GM23248 (cell line): ENCODE measurements at regions not wholly inside any gene's neighbourhood (a gene's known extent, or its start where the extent isn't known, plus 50 kb on each side); places are given as distances from the start of the nearest gene placed in this dataset.

Source experiments
- DNase-seq: peaks from one replicate; pipeline ENCODE4 v3.0.0-alpha.2; 2015
- H2AFZ ChIP-seq: fragments of 200-600 bp; sonication (generic); 2 replicates; pipeline ENCODE4 v1.6.1; 2016; ENCODE audit warnings: antibody characterized with exemption
- H3F3A ChIP-seq: fragments of 200-600 bp; sonication (generic); 2 replicates; pipeline ENCODE4 v1.6.1; 2016; ENCODE audit warnings: mild to moderate bottlenecking, antibody characterized with exemption, mixed run types; ENCODE audit not compliant: insufficient read depth
- H3K27ac ChIP-seq: fragments of 200-600 bp; sonication (generic); 2 replicates; pipeline ENCODE4 v1.5.1; 2016; ENCODE audit warnings: mild to moderate bottlenecking
- H3K27me3 ChIP-seq: fragments of 200-600 bp; sonication (generic); replicated peaks from 2 replicates; pipeline ENCODE4 v1.6.1; 2016; ENCODE audit warnings: mild to moderate bottlenecking; ENCODE audit not compliant: insufficient read depth
- H3K36me3 ChIP-seq: fragments of 200-600 bp; sonication (generic); 2 replicates; pipeline ENCODE4 v1.6.1; 2016; ENCODE audit warnings: low read depth, mild to moderate bottlenecking
- H3K4me1 ChIP-seq: fragments of 200-600 bp; sonication (generic); 2 replicates; pipeline ENCODE4 v1.6.1; 2016; ENCODE audit warnings: mild to moderate bottlenecking; ENCODE audit not compliant: insufficient read depth
- H3K4me2 ChIP-seq: fragments of 200-600 bp; sonication (generic); one replicate; pipeline ENCODE4 v1.6.1; 2016; ENCODE audit warnings: mild to moderate bottlenecking; ENCODE audit not compliant: unreplicated experiment
- H3K4me3 ChIP-seq: fragments of 200-600 bp; sonication (generic); 2 replicates; pipeline ENCODE4 v1.5.1; 2016; ENCODE audit warnings: mild to moderate bottlenecking
- H3K79me2 ChIP-seq: fragments of 200-600 bp; sonication (generic); 2 replicates; pipeline ENCODE4 v1.6.1; 2016; ENCODE audit warnings: mild to moderate bottlenecking; ENCODE audit not compliant: insufficient read depth
- H3K9ac ChIP-seq: fragments of 200-600 bp; sonication (generic); 2 replicates; pipeline ENCODE4 v1.6.1; 2016; ENCODE audit warnings: mild to moderate bottlenecking
- H3K9me2 ChIP-seq: fragments of 200-600 bp; sonication (generic); 2 replicates; pipeline ENCODE4 v1.6.1; 2016; ENCODE audit warnings: mixed run types, mild to moderate bottlenecking, moderate library complexity; ENCODE audit not compliant: insufficient read depth
- H3K9me3 ChIP-seq: fragments of 200-600 bp; sonication (generic); one replicate; pipeline ENCODE4 v1.6.1; 2017; ENCODE audit warnings: low read depth
- H4K20me1 ChIP-seq: fragments of 200-600 bp; sonication (generic); 2 replicates; pipeline ENCODE4 v1.6.0; 2016; ENCODE audit not compliant: insufficient read depth
- EZH2 ChIP-seq: fragments of 200-600 bp; sonication (generic); IDR thresholded peaks from 2 replicates; pipeline ENCODE4 v1.6.1; 2018; ENCODE audit warnings: antibody characterized with exemption, mild to moderate bottlenecking; ENCODE audit not compliant: insufficient read depth, poor library complexity, severe bottlenecking
- EZH2phosphoT487 ChIP-seq: fragments of 200-600 bp; sonication (generic); IDR thresholded peaks from 2 replicates; pipeline ENCODE4 v1.6.1; 2018; ENCODE audit warnings: antibody characterized with exemption, moderate library complexity, mild to moderate bottlenecking, low read depth; ENCODE audit not compliant: insufficient read depth
- WGBS, 2 experiments: methylation state at CpG; one replicate each; pipeline ENCODE4 v1.1.6; 2015 to 2017; ENCODE audit warnings: low lambda C conversion rate in 2 of 2, low coverage in 1 of 2; ENCODE audit errors: missing lambda C conversion rate in 2 of 2; 5-methylcytosine and 5-hydroxymethylcytosine counted together
- in situ Hi-C: fragments of 300-500 bp; cut with MboI; formaldehyde crosslinking; loops from 2 replicates; pipeline ENCODE4 v1.15.0; 2020

DNA sequence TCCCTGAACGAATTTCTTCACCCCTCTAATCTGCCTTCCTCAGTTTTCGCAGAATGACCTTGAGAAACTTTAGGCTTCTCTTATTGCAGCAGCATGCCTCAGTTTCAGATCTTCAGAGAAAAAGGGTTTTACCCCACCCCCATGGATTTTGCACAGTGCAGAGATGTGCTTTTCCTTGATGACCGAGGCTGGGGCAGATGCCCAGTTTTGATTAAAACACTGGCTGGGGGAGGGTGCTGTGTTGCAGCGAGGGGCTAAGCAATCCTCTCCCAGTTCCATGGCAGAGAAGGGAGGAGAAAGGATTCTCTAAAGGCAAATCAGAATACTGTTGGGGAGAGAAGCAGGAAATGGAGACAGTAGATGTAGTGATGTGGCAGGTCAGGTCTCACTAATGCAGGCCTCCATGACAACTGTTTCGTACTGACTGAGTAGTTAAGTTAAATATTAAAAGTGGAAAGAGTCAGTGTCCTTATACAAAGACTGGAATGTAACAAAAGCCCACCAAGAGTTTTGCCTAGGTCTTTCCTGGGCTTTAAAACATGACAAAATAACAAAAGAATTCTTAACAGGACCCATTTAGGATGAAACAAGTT is 50.8 kb upstream of the PDZD8 start:
- Histone ChIP-seq H3K9me2 (no peaks in the 10 kb centered on the region), H3K4me3 (no peak overlapping the region), H4K20me1 (no peaks in the 10 kb centered on the region), H3K27ac (no peak overlapping the region), H3K4me2 (no peak overlapping the region), H3F3A (no peaks in the 10 kb centered on the region), H3K9me3 (no peaks in the 10 kb centered on the region), H3K27me3 (no peaks in the 10 kb centered on the region), H3K4me1 (no peaks in the 10 kb centered on the region), H3K79me2 (no peaks in the 10 kb centered on the region), H2AFZ (no peak overlapping the region), H3K9ac (no peak overlapping the region), H3K36me3 (no peaks in the 10 kb centered on the region)
- DNase-seq: no peak
- TF ChIP-seq EZH2 (no peak), EZH2phosphoT487 (no peak)
- in situ Hi-C loops: no loop called here
- WGBS, 2 experiments: 77 to 82% methylated on average over 5 of the region's 5 CpGs

DNA sequence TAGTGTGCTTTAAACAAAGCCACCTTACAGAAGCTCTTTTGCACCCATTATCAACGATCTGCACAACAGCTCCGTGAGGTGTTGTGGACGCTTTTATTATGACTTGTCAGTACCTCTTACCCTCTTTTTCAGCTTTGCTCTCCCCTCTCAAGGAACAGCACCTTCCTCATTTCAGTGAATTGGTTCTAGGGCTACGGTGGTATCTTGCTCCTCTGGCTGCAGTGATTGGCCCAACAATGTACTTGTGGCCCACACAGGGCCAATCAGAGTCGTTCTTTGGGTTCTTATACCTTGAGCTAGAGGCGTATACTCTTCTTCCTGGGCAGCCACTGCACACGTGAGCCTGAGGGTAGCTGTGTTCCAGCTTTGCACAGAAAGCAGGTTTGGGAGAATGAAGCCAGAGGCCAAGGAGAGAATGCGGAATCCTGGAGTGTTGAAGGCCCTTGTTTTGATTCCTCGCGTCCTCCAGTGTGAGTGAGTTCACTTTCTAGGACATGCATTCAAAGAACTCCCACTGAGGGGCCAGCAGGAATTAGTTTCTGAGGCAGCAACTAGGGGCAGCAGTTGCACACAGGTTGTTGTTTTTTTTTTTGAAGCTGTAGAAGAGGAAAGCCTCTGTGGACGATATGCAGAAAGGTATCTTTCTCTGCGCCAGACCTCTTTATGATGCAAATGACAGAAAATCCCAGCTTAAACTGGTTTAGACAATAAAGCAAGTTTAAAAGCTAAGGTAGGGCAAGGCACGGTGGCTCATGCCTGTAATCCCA is 49.8 kb upstream of the PDZD8 start:
- in situ Hi-C loops: no loop called here
- no peaks in the 10 kb centered on the region for H3F3A ChIP-seq
- H3K9me2 ChIP-seq: no peaks in the 10 kb centered on the region
- H3K27me3 ChIP-seq: no peaks in the 10 kb centered on the region
- TF ChIP-seq EZH2phosphoT487: no peak
- no peak for TF ChIP-seq EZH2
- no peaks in the 10 kb centered on the region for H3K36me3 ChIP-seq
- H3K4me2 ChIP-seq: no peak overlapping the region
- no peaks in the 10 kb centered on the region for H3K9me3 ChIP-seq
- H3K79me2 ChIP-seq: no peaks in the 10 kb centered on the region
- no peak for DNase-seq
- 0 out of 2 replicates have a peak, but pooled peaks cover 2% of the 10 kb centered on the region for H3K4me1 ChIP-seq
- no peak overlapping the region for H3K4me3 ChIP-seq
- WGBS, 2 experiments: 82 to 86% methylated on average over 13 of the region's 13 CpGs
- no peak overlapping the region for H2AFZ ChIP-seq
- H3K27ac ChIP-seq: no peak overlapping the region
- no peaks in the 10 kb centered on the region for H4K20me1 ChIP-seq
- no peak overlapping the region for H3K9ac ChIP-seq
